Large intestine (tissue), 3 donors: ENCODE measurements at regions not wholly inside any gene's neighbourhood (a gene's known extent, or its start where the extent isn't known, plus 50 kb on each side); places are given as distances from the start of the nearest gene placed in this dataset.

Experiments
- DNase-seq, 2 donors: peaks; one replicate each; pipeline versions ENCODE4 v3.0.0 to v3.0.0-alpha.2; 2013
- H3K27ac ChIP-seq: one replicate; pipeline ENCODE4 v1.5.1; 2013; ENCODE audit warnings: low read length
- H3K27me3 ChIP-seq: 2 replicates; pipeline ENCODE4 v1.6.1; 2013; ENCODE audit warnings: low read length; ENCODE audit not compliant: control insufficient read depth, insufficient read depth
- H3K36me3 ChIP-seq: 2 replicates; pipeline ENCODE4 v1.6.1; 2013; ENCODE audit warnings: low read length; ENCODE audit not compliant: control insufficient read depth, insufficient read depth
- H3K4me1 ChIP-seq: one replicate; pipeline ENCODE4 v1.6.1; 2013; ENCODE audit warnings: low read length; ENCODE audit not compliant: control insufficient read depth, insufficient read depth
- H3K4me3 ChIP-seq: one replicate; pipeline ENCODE4 v1.5.1; 2013; ENCODE audit warnings: low read length
- H3K9me3 ChIP-seq: one replicate; pipeline ENCODE4 v1.6.1; 2013; ENCODE audit warnings: mild to moderate bottlenecking, low read depth, low read length, moderate library complexity; ENCODE audit not compliant: control insufficient read depth
- WGBS: methylation state at CpG from one replicate; pipeline ENCODE4 v1.1.5; 2013; ENCODE audit warnings: low lambda C conversion rate; ENCODE audit not compliant: insufficient coverage; 5-methylcytosine and 5-hydroxymethylcytosine counted together

- WGBS = 94% methylated on average over 2 of the region's 2 CpGs
- no peaks in the 10 kb centered on the region for H3K4me1 ChIP-seq
- H3K27me3 ChIP-seq = no peaks in the 10 kb centered on the region
- no peak for DNase-seq
- no peaks in the 10 kb centered on the region for H3K9me3 ChIP-seq
- no peaks in the 10 kb centered on the region for H3K36me3 ChIP-seq
- H3K4me3 ChIP-seq = no peak overlapping the region
- H3K27ac ChIP-seq = no peak overlapping the region
Measured at GRCh38 chr5:82809420-82810143, 267.6 kb downstream of the TMEM167A start.

DNA sequence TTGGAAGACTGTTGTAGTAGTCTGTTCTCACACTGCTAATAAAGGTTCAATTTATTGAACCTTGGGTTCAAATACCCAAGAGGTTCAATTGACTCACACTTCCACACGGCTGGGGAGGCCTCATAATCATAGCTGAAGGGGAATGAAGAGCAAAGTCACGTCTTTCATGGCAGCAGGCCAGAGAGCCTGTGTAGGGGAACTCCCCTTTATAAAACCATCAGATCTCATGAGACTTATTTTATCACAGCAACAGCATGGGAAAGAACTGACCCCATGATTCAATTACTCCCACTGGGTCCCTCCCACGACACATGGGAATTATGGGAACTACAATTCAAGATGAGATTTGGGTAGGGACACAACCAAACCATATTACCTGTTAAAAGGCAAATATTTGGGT lies 268.2 kb downstream of the TMEM167A start:
- H3K9me3 ChIP-seq = no peaks in the 10 kb centered on the region
- no peaks in the 10 kb centered on the region for H3K27me3 ChIP-seq
- DNase-seq = peak; percentile 7 to 41
- no CpG with 5 or more reads among the region's 3 CpGs for WGBS
- no peak overlapping the region for H3K27ac ChIP-seq
- H3K4me1 ChIP-seq = no peaks in the 10 kb centered on the region
- no peak overlapping the region for H3K4me3 ChIP-seq
- no peaks in the 10 kb centered on the region for H3K36me3 ChIP-seq

- 100% methylated on average over 1 of the region's 2 CpGs for WGBS
- no peaks in the 10 kb centered on the region for H3K9me3 ChIP-seq
- no peaks in the 10 kb centered on the region for H3K36me3 ChIP-seq
- H3K27me3 ChIP-seq = no peaks in the 10 kb centered on the region
- H3K4me1 ChIP-seq = no peaks in the 10 kb centered on the region
- no peak overlapping the region for H3K27ac ChIP-seq
- H3K4me3 ChIP-seq = no peak overlapping the region
- no peak for DNase-seq
Measured at GRCh38 chr5:82807021-82807420, 270.2 kb downstream of the TMEM167A start.

GRCh38 chr5:82806513-82806912 lies 270.7 kb downstream of the TMEM167A start:
- no peaks in the 10 kb centered on the region for H3K4me1 ChIP-seq
- H3K36me3 ChIP-seq = no peaks in the 10 kb centered on the region
- H3K4me3 ChIP-seq = no peak overlapping the region
- no peaks in the 10 kb centered on the region for H3K27me3 ChIP-seq
- H3K27ac ChIP-seq = no peak overlapping the region
- no peak for DNase-seq
- 67% methylated on average over 1 of the region's 5 CpGs for WGBS
- no peaks in the 10 kb centered on the region for H3K9me3 ChIP-seq

DNA sequence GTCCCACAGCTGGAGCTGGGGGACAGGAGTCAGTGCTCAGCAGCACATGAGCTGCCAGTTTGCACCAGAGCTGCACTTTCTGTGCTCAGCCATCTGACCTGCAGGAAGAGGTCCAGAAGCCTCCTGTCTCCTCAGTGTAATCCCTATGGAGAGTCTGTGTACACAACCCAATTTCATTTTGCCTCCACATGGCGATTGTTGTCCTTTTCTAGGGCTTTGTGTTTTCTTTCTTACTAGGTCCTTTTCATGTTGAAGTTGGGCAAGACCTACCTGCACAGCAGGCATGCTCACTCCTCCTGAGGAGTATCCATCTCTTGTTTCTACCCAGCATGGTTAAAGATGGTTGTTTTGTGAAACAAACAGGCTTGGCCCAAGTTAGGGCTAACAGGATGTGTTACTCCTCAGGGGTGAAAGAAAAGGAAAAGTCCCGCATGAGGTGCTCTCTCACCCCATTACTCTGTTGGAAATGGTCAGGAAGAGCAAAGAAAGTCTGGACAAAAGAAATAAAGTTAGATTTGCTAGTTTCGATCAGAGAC lies 273.0 kb downstream of the TMEM167A start:
- Histone ChIP-seq H3K36me3 (no peaks in the 10 kb centered on the region), H3K4me3 (no peak overlapping the region), H3K27ac (no peak overlapping the region), H3K4me1 (no peaks in the 10 kb centered on the region), H3K9me3 (no peaks in the 10 kb centered on the region), H3K27me3 (no peaks in the 10 kb centered on the region)
- 100% methylated on average over 1 of the region's 3 CpGs for WGBS
- DNase-seq = no peak

- no peak overlapping the region for H3K27ac ChIP-seq
- no peaks in the 10 kb centered on the region for H3K9me3 ChIP-seq
- H3K4me3 ChIP-seq = no peak overlapping the region
- DNase-seq = no peak
- H3K36me3 ChIP-seq = no peaks in the 10 kb centered on the region
- no CpG with 5 or more reads among the region's 3 CpGs for WGBS
- H3K27me3 ChIP-seq = no peaks in the 10 kb centered on the region
- H3K4me1 ChIP-seq = no peaks in the 10 kb centered on the region
Measured at GRCh38 chr5:82802954-82803353, 274.2 kb downstream of the TMEM167A start.

- H3K27me3 ChIP-seq = no peaks in the 10 kb centered on the region
- H3K27ac ChIP-seq = no peak overlapping the region
- no peak for DNase-seq
- no peaks in the 10 kb centered on the region for H3K4me1 ChIP-seq
- H3K36me3 ChIP-seq = no peaks in the 10 kb centered on the region
- no peak overlapping the region for H3K4me3 ChIP-seq
- no peaks in the 10 kb centered on the region for H3K9me3 ChIP-seq
- no CpG with 5 or more reads among the region's 1 CpG for WGBS
Measured at GRCh38 chr5:82800826-82801225, 276.4 kb downstream of the TMEM167A start.

GRCh38 chr5:82799361-82800077 lies 277.7 kb downstream of the TMEM167A start:
- 100% methylated on average over 1 of the region's 5 CpGs for WGBS
- Histone ChIP-seq H3K9me3 (no peaks in the 10 kb centered on the region), H3K27ac (no peak overlapping the region), H3K27me3 (no peaks in the 10 kb centered on the region), H3K4me1 (no peaks in the 10 kb centered on the region), H3K36me3 (no peaks in the 10 kb centered on the region), H3K4me3 (no peak overlapping the region)
- DNase-seq = no peak

DNA sequence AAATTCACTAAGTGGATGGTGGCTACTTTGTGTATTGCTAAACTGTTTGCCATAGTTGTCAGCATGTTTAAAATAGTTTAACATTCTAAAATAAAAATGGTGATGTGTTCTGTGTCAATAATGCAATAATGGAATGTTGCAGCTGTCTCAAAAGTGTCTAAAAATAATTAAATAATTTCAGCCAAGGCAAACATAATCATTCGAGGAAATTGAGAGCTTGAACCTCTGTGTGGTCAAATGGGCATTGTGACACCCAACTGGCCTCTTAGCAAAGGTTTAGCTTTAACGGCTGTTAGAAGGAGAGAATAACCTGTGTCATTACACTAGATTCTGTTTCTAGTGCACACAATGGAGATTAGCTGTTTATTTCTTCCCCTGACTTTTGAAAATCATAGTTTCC lies 278.5 kb downstream of the TMEM167A start:
- no peaks in the 10 kb centered on the region for H3K9me3 ChIP-seq
- H3K27me3 ChIP-seq = no peaks in the 10 kb centered on the region
- WGBS = 50% methylated on average over 1 of the region's 2 CpGs
- no peak overlapping the region for H3K27ac ChIP-seq
- DNase-seq = no peak
- H3K36me3 ChIP-seq = no peaks in the 10 kb centered on the region
- H3K4me1 ChIP-seq = no peaks in the 10 kb centered on the region
- no peak overlapping the region for H3K4me3 ChIP-seq

DNA sequence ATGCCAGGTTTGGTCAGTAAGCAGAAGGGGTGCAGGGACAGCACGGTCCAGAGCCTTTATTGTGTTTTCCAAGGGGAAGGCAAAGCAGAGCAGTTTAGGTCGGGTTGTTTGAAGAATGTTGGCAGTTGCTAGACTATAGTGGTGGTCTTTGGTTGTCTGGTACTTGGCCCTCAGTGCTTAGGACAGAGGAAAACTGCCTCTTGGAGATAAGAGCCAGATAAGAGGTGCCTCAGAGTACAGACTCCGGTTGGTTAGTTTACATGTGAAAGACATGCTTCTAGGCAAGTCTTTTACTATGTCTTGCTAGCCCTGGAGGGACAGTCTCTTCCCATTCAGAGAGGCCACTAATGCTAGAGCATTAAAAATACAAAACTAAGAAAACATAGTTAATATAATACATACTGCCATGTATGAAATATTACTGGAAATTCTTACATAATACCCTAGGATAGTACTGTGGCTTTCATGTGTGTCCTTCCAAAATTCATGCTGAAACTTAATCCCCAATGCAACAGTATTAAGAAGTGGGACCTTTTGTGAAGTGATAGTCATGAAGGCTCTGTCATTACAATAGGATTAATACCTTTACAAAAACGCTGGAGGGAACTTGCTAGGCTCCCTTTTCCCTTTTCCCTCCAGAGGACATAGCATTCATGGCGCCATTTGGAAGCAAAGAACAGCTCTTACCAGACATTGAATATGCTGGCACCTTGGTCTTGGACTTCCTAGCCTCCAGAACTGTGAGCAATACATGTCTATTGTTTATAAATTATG lies 280.4 kb downstream of the TMEM167A start:
- no peaks in the 10 kb centered on the region for H3K27me3 ChIP-seq
- DNase-seq = no peak
- no peaks in the 10 kb centered on the region for H3K9me3 ChIP-seq
- 60% methylated on average over 1 of the region's 5 CpGs for WGBS
- H3K36me3 ChIP-seq = no peaks in the 10 kb centered on the region
- H3K4me3 ChIP-seq = no peak overlapping the region
- H3K4me1 ChIP-seq = no peaks in the 10 kb centered on the region
- no peak overlapping the region for H3K27ac ChIP-seq
